GM12875 (cell line): ENCODE measurements at regions not wholly inside any gene's neighbourhood (a gene's known extent, or its start where the extent isn't known, plus 50 kb on each side); places are given as distances from the start of the nearest gene placed in this dataset.

Source experiments
- H3K4me3 ChIP-seq: one replicate; pipeline ENCODE4 v1.5.1; 2011; ENCODE audit warnings: low read depth, low read length, control low read depth
- CTCF ChIP-seq: IDR thresholded peaks from 2 replicates; pipeline ENCODE4 v1.5.1; 2011; ENCODE audit warnings: low read depth, mild to moderate bottlenecking, control low read depth, inconsistent platforms, low read length, moderate library complexity, borderline replicate concordance; ENCODE audit not compliant: insufficient read depth

GRCh38 chr5:39892708-39893107 is 467.9 kb upstream of the DAB2 start:
- TF ChIP-seq CTCF: no peak

GRCh38 chr5:39891376-39891775 is 466.6 kb upstream of the DAB2 start:
- H3K4me3 ChIP-seq: no peak overlapping the region

More at GRCh38 chr5:39892708-39893107, 467.9 kb upstream of the DAB2 start:
- H3K4me3 ChIP-seq: no peak overlapping the region

GRCh38 chr5:39880985-39881384 is 456.2 kb upstream of the DAB2 start:
- TF ChIP-seq CTCF: no peak
- no peak overlapping the region for H3K4me3 ChIP-seq

More at GRCh38 chr5:39891376-39891775, 466.6 kb upstream of the DAB2 start:
- TF ChIP-seq CTCF: no peak

- H3K4me3 ChIP-seq: no peak overlapping the region
- no peak for TF ChIP-seq CTCF
These were observed 452.7 kb upstream of the DAB2 start for GRCh38 chr5:39877479-39877878.

GRCh38 chr5:39876146-39876545 is 451.4 kb upstream of the DAB2 start:
- no peak for TF ChIP-seq CTCF

GRCh38 chr5:39870137-39870536 is 445.4 kb upstream of the DAB2 start:
- H3K4me3 ChIP-seq: no peak overlapping the region
- TF ChIP-seq CTCF: no peak

More at GRCh38 chr5:39876146-39876545, 451.4 kb upstream of the DAB2 start:
- H3K4me3 ChIP-seq: no peak overlapping the region

- no peak overlapping the region for H3K4me3 ChIP-seq
- TF ChIP-seq CTCF: no peak
These were observed 444.6 kb upstream of the DAB2 start for GRCh38 chr5:39869396-39869795.
